GM12892 (cell line): ENCODE measurements at regions not wholly inside any gene's neighbourhood (a gene's known extent, or its start where the extent isn't known, plus 50 kb on each side); places are given as distances from the start of the nearest gene placed in this dataset.

Experiments
- POLR2A ChIP-seq: IDR thresholded peaks from 2 replicates; pipeline ENCODE4 v1.6.1; 2011; ENCODE audit warnings: low read depth, low read length, control low read depth
- POLR2AphosphoS5 ChIP-seq: IDR thresholded peaks from 2 replicates; pipeline ENCODE4 v1.6.1; 2011; ENCODE audit warnings: low read depth, low read length, control low read depth
- TAF1 ChIP-seq: IDR thresholded peaks from 2 replicates; pipeline ENCODE4 v1.6.1; 2011; ENCODE audit warnings: low read depth, mild to moderate bottlenecking, control low read depth, low read length, borderline replicate concordance

GRCh38 chr2:19127616-19128015, 230.8 kb downstream of the OSR1 start:
- TF ChIP-seq POLR2A (no peak), TAF1 (no peak), POLR2AphosphoS5 (no peak)
